ENCODE measurements at regions not wholly inside any gene's neighbourhood (a gene's known extent, or its start where the extent isn't known, plus 50 kb on each side); places are given as distances from the start of the nearest gene placed in this dataset.

- H3K4me1 Mint-ChIP-seq (ENCODE audit: low read depth), result no peaks in the 10 kb centered on the region
- no peak overlapping the region for H3K27ac Mint-ChIP-seq
- H3K9me3 Mint-ChIP-seq, result no peaks in the 10 kb centered on the region
- no peak for DNase-seq
- POLR2A ChIA-PET, result no interaction called here
- H3K4me3 Mint-ChIP-seq, result no peak overlapping the region
- intact Hi-C loops (cut with micrococcal nuclease), result no loop called here
- CTCF ChIA-PET, result interaction anchor here (0.6 kb wide), 1 partner anchor 1172 kb away, joined by 4 read pairs; no protein-coding TSS in a partner anchor
- no peaks in the 10 kb centered on the region for H3K27me3 Mint-ChIP-seq
- H3K36me3 Mint-ChIP-seq, result no peaks in the 10 kb centered on the region
Measured at GRCh38 chr1:68313735-68314134, 81.4 kb upstream of the WLS start.

DNA sequence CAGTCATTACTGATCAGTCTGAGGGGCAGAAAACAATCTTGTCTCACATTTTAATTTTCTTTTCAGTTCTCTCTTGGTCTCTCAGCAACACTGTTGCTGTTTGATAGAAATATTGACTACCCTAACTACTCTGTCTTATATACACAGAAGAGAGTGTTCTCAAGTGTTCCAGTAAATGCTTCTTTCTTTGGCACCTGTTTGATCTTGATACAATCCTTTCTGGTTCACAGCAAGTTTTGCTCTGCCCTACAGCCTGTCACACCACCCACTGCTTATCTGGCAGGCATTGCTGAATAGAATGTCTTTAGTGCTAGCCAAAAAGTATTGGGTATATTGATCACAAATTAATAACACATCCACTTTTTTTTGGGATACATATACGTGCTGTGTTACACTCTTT is 75.7 kb upstream of the WLS start:
- Mint-ChIP-seq H3K9me3 (no peaks in the 10 kb centered on the region), H3K4me1 (ENCODE audit: low read depth) (no peaks in the 10 kb centered on the region), H3K4me3 (no peak overlapping the region), H3K27ac (no peak overlapping the region), H3K27me3 (no peaks in the 10 kb centered on the region), H3K36me3 (no peaks in the 10 kb centered on the region)
- DNase-seq, result no peak
- POLR2A ChIA-PET, result no interaction called here
- CTCF ChIA-PET, result no interaction called here
- intact Hi-C loops (cut with micrococcal nuclease), result no loop called here

GRCh38 chr1:68307378-68307787 is 75.1 kb upstream of the WLS start:
- H3K27ac Mint-ChIP-seq, result no peak overlapping the region
- H3K4me3 Mint-ChIP-seq, result no peak overlapping the region
- H3K4me1 Mint-ChIP-seq (ENCODE audit: low read depth), result no peaks in the 10 kb centered on the region
- H3K27me3 Mint-ChIP-seq, result no peaks in the 10 kb centered on the region
- CTCF ChIA-PET, result no interaction called here
- POLR2A ChIA-PET, result no interaction called here
- no peaks in the 10 kb centered on the region for H3K36me3 Mint-ChIP-seq
- no peak for DNase-seq
- H3K9me3 Mint-ChIP-seq, result no peaks in the 10 kb centered on the region
- intact Hi-C loops (cut with micrococcal nuclease), result no loop called here

GRCh38 chr1:68301471-68302001 is 69.2 kb upstream of the WLS start:
- ChIA-PET CTCF (no interaction called here), POLR2A (no interaction called here)
- Mint-ChIP-seq H3K36me3 (no peaks in the 10 kb centered on the region), H3K27me3 (no peaks in the 10 kb centered on the region), H3K9me3 (no peaks in the 10 kb centered on the region), H3K27ac (no peak overlapping the region), H3K4me3 (no peak overlapping the region), H3K4me1 (ENCODE audit: low read depth) (no peaks in the 10 kb centered on the region)
- DNase-seq, result no peak
- intact Hi-C loops (cut with micrococcal nuclease), result no loop called here

GRCh38 chr1:68294367-68295066 is 62.2 kb upstream of the WLS start:
- no peaks in the 10 kb centered on the region for H3K27me3 Mint-ChIP-seq
- no peak overlapping the region for H3K4me3 Mint-ChIP-seq
- ChIA-PET POLR2A (no interaction called here), CTCF (no interaction called here)
- H3K27ac Mint-ChIP-seq, result no peak overlapping the region
- no peaks in the 10 kb centered on the region for H3K4me1 Mint-ChIP-seq (ENCODE audit: low read depth)
- no peaks in the 10 kb centered on the region for H3K36me3 Mint-ChIP-seq
- no peaks in the 10 kb centered on the region for H3K9me3 Mint-ChIP-seq
- DNase-seq, result no peak
- intact Hi-C loops (cut with micrococcal nuclease), result no loop called here

- no peaks in the 10 kb centered on the region for H3K4me1 Mint-ChIP-seq (ENCODE audit: low read depth)
- H3K36me3 Mint-ChIP-seq, result no peaks in the 10 kb centered on the region
- no peak overlapping the region for H3K4me3 Mint-ChIP-seq
- ChIA-PET CTCF (no interaction called here), POLR2A (no interaction called here)
- no peak overlapping the region for H3K27ac Mint-ChIP-seq
- no peaks in the 10 kb centered on the region for H3K27me3 Mint-ChIP-seq
- no peaks in the 10 kb centered on the region for H3K9me3 Mint-ChIP-seq
- no peak for DNase-seq
- intact Hi-C loops (cut with micrococcal nuclease), result no loop called here
Measured at GRCh38 chr1:68293609-68294366, 61.5 kb upstream of the WLS start.

DNA sequence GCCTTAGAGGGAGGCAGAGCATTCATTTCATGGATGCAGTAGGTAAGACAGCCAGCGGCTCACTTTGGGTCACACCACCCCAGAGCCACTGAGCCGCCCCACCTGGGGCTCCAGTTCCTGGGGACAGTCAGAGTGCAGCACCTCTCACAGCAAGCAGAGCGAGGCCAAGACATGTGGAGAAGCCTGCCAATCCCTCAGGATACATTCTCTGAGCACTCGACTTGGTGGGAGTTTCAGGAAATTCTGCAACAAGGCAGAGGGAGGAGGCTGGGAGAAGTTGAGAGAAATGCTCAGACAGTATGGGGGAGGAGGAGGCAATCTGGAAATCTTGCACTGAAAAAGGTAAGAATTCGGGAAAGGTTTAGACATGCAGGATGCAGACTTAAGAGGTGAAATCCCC is 60.8 kb upstream of the WLS start:
- H3K27me3 Mint-ChIP-seq, result no peaks in the 10 kb centered on the region
- no peaks in the 10 kb centered on the region for H3K4me1 Mint-ChIP-seq (ENCODE audit: low read depth)

DNA sequence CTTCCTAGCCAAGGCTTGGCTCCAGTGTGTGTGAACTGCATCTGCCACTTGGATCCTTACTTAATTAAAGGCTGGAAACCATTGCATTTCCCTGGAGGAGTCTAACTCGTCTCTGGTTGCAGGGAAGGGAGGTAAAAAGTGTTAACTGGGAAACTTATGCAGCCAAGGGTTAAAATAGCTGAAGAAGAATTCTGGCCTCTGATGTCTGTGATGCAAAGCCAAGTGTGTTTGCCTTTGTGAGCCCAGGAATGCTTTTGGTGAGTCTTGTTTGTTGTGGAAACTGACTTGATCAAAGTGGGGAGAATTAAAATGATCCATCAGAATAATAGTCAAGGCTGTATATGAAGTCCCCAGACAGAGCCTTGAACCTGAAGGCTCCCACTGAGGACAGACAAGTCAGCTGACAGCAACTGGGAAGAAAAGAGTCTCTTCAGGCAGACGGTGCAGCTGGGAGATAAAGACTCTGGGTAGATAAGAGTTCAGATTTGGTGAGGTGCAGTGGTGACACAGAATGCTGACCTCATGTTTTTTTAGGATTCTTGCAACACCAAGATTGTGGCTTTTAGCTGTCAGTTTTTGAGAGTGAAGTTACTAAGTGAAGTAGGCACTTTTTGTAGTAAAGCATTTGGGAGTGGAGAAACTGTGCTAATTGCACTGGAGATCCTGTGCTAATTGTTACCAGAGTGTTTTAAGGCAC is 59.5 kb upstream of the WLS start:
- CTCF ChIA-PET, result no interaction called here
- H3K4me3 Mint-ChIP-seq, result no peak overlapping the region

More for the DNA sequence above, 60.8 kb upstream of the WLS start:
- Mint-ChIP-seq H3K36me3 (no peaks in the 10 kb centered on the region), H3K27ac (no peak overlapping the region), H3K9me3 (no peaks in the 10 kb centered on the region), H3K4me3 (no peak overlapping the region)
- POLR2A ChIA-PET, result no interaction called here
- CTCF ChIA-PET, result no interaction called here
- DNase-seq, result no peak
- intact Hi-C loops (cut with micrococcal nuclease), result no loop called here

DNA sequence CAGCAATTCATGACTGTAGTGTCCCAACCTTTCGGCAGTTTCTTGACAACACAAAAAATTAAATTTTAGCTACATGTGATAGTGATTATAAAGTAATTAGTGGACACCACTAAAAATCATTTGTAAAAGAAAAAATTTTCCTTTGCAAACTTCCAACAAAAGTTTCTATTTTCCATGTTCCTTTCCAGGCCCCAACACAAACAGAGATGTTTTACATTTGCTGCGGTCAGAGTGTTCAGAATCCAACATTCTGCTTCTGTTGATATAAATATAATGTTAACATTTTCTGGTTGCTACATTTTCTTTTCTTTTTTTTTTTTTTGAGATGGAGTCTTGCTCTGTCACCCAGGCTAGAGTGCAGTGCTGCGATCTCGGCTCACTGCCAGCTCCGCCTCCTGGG is 54.9 kb upstream of the WLS start:
- ChIA-PET POLR2A (no interaction called here), CTCF (interaction anchor here (0.5 kb wide), 1 partner anchor 281 kb away, joined by 3 read pairs; no protein-coding TSS in a partner anchor)
- Mint-ChIP-seq H3K4me1 (ENCODE audit: low read depth) (no peaks in the 10 kb centered on the region), H3K27ac (no peak overlapping the region), H3K9me3 (peaks cover under 1% of the 10 kb centered on the region), H3K27me3 (no peaks in the 10 kb centered on the region), H3K4me3 (no peak overlapping the region), H3K36me3 (no peaks in the 10 kb centered on the region)
- no peak for DNase-seq
- intact Hi-C loops (cut with micrococcal nuclease), result no loop called here

More for the DNA sequence above, 59.5 kb upstream of the WLS start:
- no peaks in the 10 kb centered on the region for H3K4me1 Mint-ChIP-seq (ENCODE audit: low read depth)
- no peaks in the 10 kb centered on the region for H3K9me3 Mint-ChIP-seq
- intact Hi-C loops (cut with micrococcal nuclease), result no loop called here
- no peak overlapping the region for H3K27ac Mint-ChIP-seq
- POLR2A ChIA-PET, result no interaction called here
- no peaks in the 10 kb centered on the region for H3K36me3 Mint-ChIP-seq
- no peak for DNase-seq
- H3K27me3 Mint-ChIP-seq, result no peaks in the 10 kb centered on the region

DNA sequence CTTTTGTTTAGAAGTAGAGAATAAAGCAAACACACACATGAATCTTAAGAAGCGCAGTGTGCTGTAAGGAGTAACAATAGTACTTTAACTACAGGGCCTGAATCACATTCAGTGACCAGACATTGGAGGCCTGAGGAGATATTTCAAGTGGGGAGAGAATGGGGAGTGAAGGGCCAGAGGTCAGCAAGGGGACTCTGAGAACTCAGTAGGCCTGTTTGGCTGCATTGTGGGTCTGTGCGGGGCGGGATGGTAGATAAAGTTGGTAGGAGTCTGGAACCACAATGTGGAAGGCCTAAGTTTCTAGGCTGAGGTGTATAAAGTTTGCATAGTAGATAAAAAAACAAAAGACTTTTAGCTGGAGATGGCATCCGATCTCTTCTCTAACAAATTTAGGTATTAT is 52.7 kb upstream of the WLS start:
- intact Hi-C loops (cut with micrococcal nuclease), result no loop called here
- no peaks in the 10 kb centered on the region for H3K27me3 Mint-ChIP-seq
- H3K9me3 Mint-ChIP-seq, result peaks cover 7% of the 10 kb centered on the region
- CTCF ChIA-PET, result no interaction called here
- no peak overlapping the region for H3K27ac Mint-ChIP-seq
- POLR2A ChIA-PET, result no interaction called here
- DNase-seq, result no peak
- H3K4me3 Mint-ChIP-seq, result no peak overlapping the region
- no peaks in the 10 kb centered on the region for H3K36me3 Mint-ChIP-seq
- no peaks in the 10 kb centered on the region for H3K4me1 Mint-ChIP-seq (ENCODE audit: low read depth)

- ChIA-PET POLR2A (no interaction called here), CTCF (no interaction called here)
- no peak overlapping the region for H3K4me3 Mint-ChIP-seq
- H3K27me3 Mint-ChIP-seq, result no peaks in the 10 kb centered on the region
- DNase-seq, result no peak
- no peak overlapping the region for H3K27ac Mint-ChIP-seq
- no peaks in the 10 kb centered on the region for H3K4me1 Mint-ChIP-seq (ENCODE audit: low read depth)
- H3K36me3 Mint-ChIP-seq, result no peaks in the 10 kb centered on the region
- peaks cover 7% of the 10 kb centered on the region for H3K9me3 Mint-ChIP-seq
- intact Hi-C loops (cut with micrococcal nuclease), result no loop called here
Measured at GRCh38 chr1:68281946-68282615, 49.8 kb upstream of the WLS start.
